SK-N-SH treated with all-trans-retinoic acid at 6 μM for 48 hours (cell line): ENCODE measurements at regions not wholly inside any gene's neighbourhood (a gene's known extent, or its start where the extent isn't known, plus 50 kb on each side); places are given as distances from the start of the nearest gene placed in this dataset.

Source experiments
- ATAC-seq: fragments of 200-7000 bp; cut with Tn5 transposase; 3 replicates; pipeline ENCODE4 v1.9.1; 2020; ENCODE audit warnings: mild to moderate bottlenecking, moderate library complexity
- ARNTL ChIP-seq: fragments of 450-650 bp; formaldehyde crosslinking; IDR thresholded peaks from 2 replicates; pipeline ENCODE4 v1.5.0; 2020; ENCODE audit warnings: low read depth, mild to moderate bottlenecking, moderate library complexity, borderline replicate concordance
- BACH2 ChIP-seq: fragments of 250-450 bp; sonication (Bioruptor Pico); IDR thresholded peaks from 2 replicates; pipeline ENCODE4 v1.9.0; 2021; ENCODE audit warnings: mild to moderate bottlenecking, borderline replicate concordance
- CSDC2 ChIP-seq: fragments of 250-450 bp; sonication (Bioruptor Pico); IDR thresholded peaks from 2 replicates; pipeline ENCODE4 v1.5.0; 2020; ENCODE audit warnings: mild to moderate bottlenecking, moderate library complexity
- GLIS3 ChIP-seq: fragments of 250-450 bp; sonication (Bioruptor Pico); IDR thresholded peaks from 2 replicates; pipeline ENCODE4 v1.5.0; 2020; ENCODE audit warnings: mild to moderate bottlenecking, moderate library complexity
- ISL1 ChIP-seq: fragments of 250-450 bp; sonication (Bioruptor Pico); IDR thresholded peaks from 2 replicates; pipeline ENCODE4 v2.1.2; 2022; ENCODE audit warnings: mild to moderate bottlenecking, moderate library complexity
- OSR1 ChIP-seq: fragments of 250-450 bp; sonication (Bioruptor Pico); IDR thresholded peaks from 2 replicates; pipeline ENCODE4 v1.8.0; 2022; ENCODE audit warnings: moderate library complexity, mild to moderate bottlenecking, inconsistent platforms
- PATZ1 ChIP-seq: fragments of 250-450 bp; sonication (Bioruptor Pico); IDR thresholded peaks from 2 replicates; pipeline ENCODE4 v1.8.0; 2020; ENCODE audit warnings: mild to moderate bottlenecking, moderate library complexity, borderline replicate concordance
- POU6F1 ChIP-seq: fragments of 250-450 bp; sonication (Bioruptor Pico); IDR thresholded peaks from 2 replicates; pipeline ENCODE4 v1.8.0; 2021; ENCODE audit warnings: low read depth, mild to moderate bottlenecking, moderate library complexity, borderline replicate concordance
- PPARA ChIP-seq: fragments of 250-450 bp; sonication (Bioruptor Pico); IDR thresholded peaks from 2 replicates; pipeline ENCODE4 v1.5.0; 2020; ENCODE audit warnings: mild to moderate bottlenecking, borderline replicate concordance
- RARB ChIP-seq: fragments of 250-450 bp; sonication (Bioruptor Pico); IDR thresholded peaks from 2 replicates; pipeline ENCODE4 v1.8.0; 2021; ENCODE audit warnings: mild to moderate bottlenecking, moderate library complexity
- SNAI2 ChIP-seq: fragments of 250-450 bp; sonication (Bioruptor Pico); IDR thresholded peaks from 2 replicates; pipeline ENCODE4 v1.5.0; 2020; ENCODE audit warnings: mild to moderate bottlenecking, moderate library complexity
- TCF4 ChIP-seq: fragments of 250-450 bp; sonication (Bioruptor Pico); IDR thresholded peaks from 2 replicates; pipeline ENCODE4 v1.8.0; 2021; ENCODE audit warnings: mild to moderate bottlenecking, moderate library complexity, borderline replicate concordance
- TOX ChIP-seq: fragments of 250-450 bp; sonication (Bioruptor Pico); IDR thresholded peaks from 2 replicates; pipeline ENCODE4 v1.8.0; 2021; ENCODE audit warnings: mild to moderate bottlenecking, moderate library complexity, borderline replicate concordance
- ZC3H10 ChIP-seq: fragments of 250-450 bp; sonication (Bioruptor Pico); IDR thresholded peaks from 2 replicates; pipeline ENCODE4 v1.5.1; 2021; ENCODE audit warnings: mild to moderate bottlenecking, moderate library complexity
- ZFP3 ChIP-seq: fragments of 250-450 bp; sonication (Bioruptor Pico); IDR thresholded peaks from 2 replicates; pipeline ENCODE4 v1.5.0; 2020; ENCODE audit warnings: mild to moderate bottlenecking, moderate library complexity
- ZFP30 ChIP-seq: fragments of 450-650 bp; formaldehyde crosslinking; IDR thresholded peaks from 2 replicates; pipeline ENCODE4 v1.5.0; 2022; ENCODE audit warnings: mild to moderate bottlenecking, moderate library complexity
- ZNF565 ChIP-seq: fragments of 450-650 bp; formaldehyde crosslinking; conservative IDR thresholded peaks from 2 replicates; pipeline ENCODE4 v1.5.0; 2020; ENCODE audit warnings: low read depth, mild to moderate bottlenecking, moderate library complexity
- ZNF70 ChIP-seq: fragments of 450-650 bp; formaldehyde crosslinking; IDR thresholded peaks from 2 replicates; pipeline ENCODE4 v1.5.0; 2020; ENCODE audit warnings: mild to moderate bottlenecking, moderate library complexity
- ZNF8 ChIP-seq: fragments of 450-650 bp; formaldehyde crosslinking; IDR thresholded peaks from 2 replicates; pipeline ENCODE4 v1.5.0; 2020; ENCODE audit warnings: mild to moderate bottlenecking, moderate library complexity
- TF ChIP-seq, protein P1 (sequence below): fragments of 250-450 bp; sonication (Bioruptor Pico); IDR thresholded peaks from 2 replicates; pipeline ENCODE4 v1.5.0; 2020; ENCODE audit warnings: mild to moderate bottlenecking, moderate library complexity
- TF ChIP-seq, protein P2 (sequence below): fragments of 250-450 bp; sonication (Bioruptor Pico); IDR thresholded peaks from 2 replicates; pipeline ENCODE4 v1.5.1; 2020; ENCODE audit warnings: low read depth, mild to moderate bottlenecking, moderate library complexity

DNA sequence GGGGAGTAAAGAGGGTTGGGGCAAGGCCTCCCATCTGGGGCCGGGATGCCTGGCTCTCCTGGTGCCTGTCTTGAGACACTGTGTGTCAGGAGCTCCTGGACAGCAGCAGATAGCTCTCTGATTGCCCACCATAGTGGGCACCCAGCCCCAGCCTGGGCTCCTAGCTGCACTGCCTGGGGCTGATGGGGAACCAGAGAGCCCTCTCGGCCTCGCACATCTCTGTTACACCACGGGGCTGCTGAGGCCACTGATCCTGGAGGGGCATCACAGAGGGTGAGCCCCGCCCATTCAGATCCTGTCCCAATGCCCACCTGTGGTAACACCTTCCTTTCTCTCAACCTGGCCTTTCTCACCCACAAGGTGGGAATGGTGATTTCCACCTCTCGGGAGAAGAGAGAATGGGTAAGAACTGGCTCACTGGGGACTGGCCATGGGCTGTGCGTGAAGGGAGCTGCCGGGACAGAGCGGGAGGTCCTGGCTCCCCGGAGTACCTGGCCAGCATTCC is 135.9 kb downstream of the URI1 start:
- no peak for TF ChIP-seq ISL1 (CRISPR knock-in tag)
- TF ChIP-seq, protein P1, sequence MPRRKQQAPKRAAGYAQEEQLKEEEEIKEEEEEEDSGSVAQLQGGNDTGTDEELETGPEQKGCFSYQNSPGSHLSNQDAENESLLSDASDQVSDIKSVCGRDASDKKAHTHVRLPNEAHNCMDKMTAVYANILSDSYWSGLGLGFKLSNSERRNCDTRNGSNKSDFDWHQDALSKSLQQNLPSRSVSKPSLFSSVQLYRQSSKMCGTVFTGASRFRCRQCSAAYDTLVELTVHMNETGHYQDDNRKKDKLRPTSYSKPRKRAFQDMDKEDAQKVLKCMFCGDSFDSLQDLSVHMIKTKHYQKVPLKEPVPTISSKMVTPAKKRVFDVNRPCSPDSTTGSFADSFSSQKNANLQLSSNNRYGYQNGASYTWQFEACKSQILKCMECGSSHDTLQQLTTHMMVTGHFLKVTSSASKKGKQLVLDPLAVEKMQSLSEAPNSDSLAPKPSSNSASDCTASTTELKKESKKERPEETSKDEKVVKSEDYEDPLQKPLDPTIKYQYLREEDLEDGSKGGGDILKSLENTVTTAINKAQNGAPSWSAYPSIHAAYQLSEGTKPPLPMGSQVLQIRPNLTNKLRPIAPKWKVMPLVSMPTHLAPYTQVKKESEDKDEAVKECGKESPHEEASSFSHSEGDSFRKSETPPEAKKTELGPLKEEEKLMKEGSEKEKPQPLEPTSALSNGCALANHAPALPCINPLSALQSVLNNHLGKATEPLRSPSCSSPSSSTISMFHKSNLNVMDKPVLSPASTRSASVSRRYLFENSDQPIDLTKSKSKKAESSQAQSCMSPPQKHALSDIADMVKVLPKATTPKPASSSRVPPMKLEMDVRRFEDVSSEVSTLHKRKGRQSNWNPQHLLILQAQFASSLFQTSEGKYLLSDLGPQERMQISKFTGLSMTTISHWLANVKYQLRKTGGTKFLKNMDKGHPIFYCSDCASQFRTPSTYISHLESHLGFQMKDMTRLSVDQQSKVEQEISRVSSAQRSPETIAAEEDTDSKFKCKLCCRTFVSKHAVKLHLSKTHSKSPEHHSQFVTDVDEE (CRISPR knock-in tag), result no peak
- no peak for ATAC-seq

GRCh38 chr19:30078381-30078910 is 136.4 kb downstream of the URI1 start:
- TF ChIP-seq TCF4 (CRISPR knock-in tag) (no peak), PPARA (no peak), ZC3H10 (CRISPR knock-in tag) (no peak), TOX (CRISPR knock-in tag) (no peak), BACH2 (CRISPR knock-in tag) (no peak), POU6F1 (CRISPR knock-in tag) (no peak)
- ATAC-seq, result no peak

DNA sequence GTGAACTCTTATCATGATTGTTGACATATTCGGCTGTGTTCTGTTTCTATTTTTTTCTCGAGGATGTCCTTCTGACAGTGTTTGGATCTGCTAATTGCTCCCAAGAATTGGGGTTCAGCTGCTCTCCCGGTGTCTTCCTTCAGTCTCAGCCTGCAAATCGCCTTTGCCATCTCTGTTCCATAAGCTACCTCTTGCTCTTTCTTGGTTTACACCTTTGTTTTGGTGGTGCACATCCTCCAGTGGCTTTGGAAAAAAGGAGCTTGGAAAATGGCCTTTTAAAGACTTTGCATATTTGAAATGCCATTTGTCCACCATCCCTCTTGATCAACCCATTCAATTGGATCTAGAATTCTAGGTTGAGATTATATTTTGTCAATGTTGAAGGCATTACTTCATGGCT is 137.2 kb downstream of the URI1 start:
- no peak for ATAC-seq
- TF ChIP-seq, protein P2, sequence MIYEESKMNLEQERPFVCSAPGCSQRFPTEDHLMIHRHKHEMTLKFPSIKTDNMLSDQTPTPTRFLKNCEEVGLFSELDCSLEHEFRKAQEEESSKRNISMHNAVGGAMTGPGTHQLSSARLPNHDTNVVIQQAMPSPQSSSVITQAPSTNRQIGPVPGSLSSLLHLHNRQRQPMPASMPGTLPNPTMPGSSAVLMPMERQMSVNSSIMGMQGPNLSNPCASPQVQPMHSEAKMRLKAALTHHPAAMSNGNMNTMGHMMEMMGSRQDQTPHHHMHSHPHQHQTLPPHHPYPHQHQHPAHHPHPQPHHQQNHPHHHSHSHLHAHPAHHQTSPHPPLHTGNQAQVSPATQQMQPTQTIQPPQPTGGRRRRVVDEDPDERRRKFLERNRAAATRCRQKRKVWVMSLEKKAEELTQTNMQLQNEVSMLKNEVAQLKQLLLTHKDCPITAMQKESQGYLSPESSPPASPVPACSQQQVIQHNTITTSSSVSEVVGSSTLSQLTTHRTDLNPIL, result no peak
- TF ChIP-seq ZNF565 (CRISPR knock-in tag) (no peak), OSR1 (no peak), TCF4 (CRISPR knock-in tag) (no peak), ZNF70 (CRISPR knock-in tag) (no peak), TOX (CRISPR knock-in tag) (no peak), GLIS3 (CRISPR knock-in tag) (no peak), CSDC2 (CRISPR knock-in tag) (no peak), ZC3H10 (CRISPR knock-in tag) (no peak), ZFP3 (CRISPR knock-in tag) (no peak), SNAI2 (no peak)
- TF ChIP-seq, all 23 proteins: peak for 0

- ATAC-seq, result no peak
- TF ChIP-seq ZNF70 (CRISPR knock-in tag), result no peak
- no peak for TF ChIP-seq GLIS3 (CRISPR knock-in tag)
- no peak for TF ChIP-seq ZNF565 (CRISPR knock-in tag)
- TF ChIP-seq ZFP30, result no peak
- TF ChIP-seq ARNTL (CRISPR knock-in tag), result no peak
- TF ChIP-seq PATZ1 (CRISPR knock-in tag), result no peak
- TF ChIP-seq CSDC2 (CRISPR knock-in tag), result no peak
- TF ChIP-seq, all 23 proteins: peak for 0
These were observed 140.1 kb downstream of the URI1 start for GRCh38 chr19:30082168-30082567.

DNA sequence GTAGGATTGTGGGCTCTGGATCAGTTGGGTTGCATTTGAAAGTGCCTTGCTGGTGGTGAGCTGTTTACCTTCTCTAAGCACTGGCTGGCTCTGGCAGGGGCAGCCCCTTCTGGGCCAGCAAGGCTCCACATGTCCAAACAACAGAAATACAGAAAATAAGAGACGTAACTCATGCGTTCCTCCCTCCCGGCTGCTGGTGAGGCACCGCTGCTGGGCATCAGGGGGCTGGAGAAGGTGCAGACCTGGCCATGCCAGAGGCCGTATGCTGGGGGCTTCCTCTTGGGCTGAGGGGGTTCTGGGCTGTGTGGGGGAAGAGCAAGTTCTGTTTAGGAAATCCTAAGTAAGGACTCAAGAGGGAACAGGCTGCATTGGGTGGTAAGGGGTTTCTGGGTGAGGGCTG is 140.6 kb downstream of the URI1 start:
- no peak for ATAC-seq
- no peak for TF ChIP-seq RARB (CRISPR knock-in tag)
- TF ChIP-seq, protein P2, result no peak
- no peak for TF ChIP-seq ZNF8 (CRISPR knock-in tag)
- TF ChIP-seq ZNF70 (CRISPR knock-in tag), result no peak
- TF ChIP-seq ZNF565 (CRISPR knock-in tag), result no peak
- TF ChIP-seq ZFP30, result no peak
- no peak for TF ChIP-seq ZC3H10 (CRISPR knock-in tag)
- TF ChIP-seq PPARA, result no peak
- TF ChIP-seq ARNTL (CRISPR knock-in tag), result no peak
- TF ChIP-seq, all 23 proteins: peak for 0
